Peyer's patch (tissue), 4 donors: ENCODE measurements at regions not wholly inside any gene's neighbourhood (a gene's known extent, or its start where the extent isn't known, plus 50 kb on each side); places are given as distances from the start of the nearest gene placed in this dataset.

Source experiments
- POLR2A ChIP-seq, 2 donors: fragments of 450-650 bp; IDR thresholded peaks; one replicate each; pipeline ENCODE4 v1.5.1; 2017; ENCODE audit warnings: antibody characterized with exemption in 2 of 2, mild to moderate bottlenecking in 2 of 2, moderate library complexity in 2 of 2
- TF ChIP-seq, protein P1 (sequence below), 6 experiments: fragments of 450-650 bp in 4 of 6; fragments of 200-600 bp in 2 of 6; sonication (generic) in 1 of 6; IDR thresholded peaks; one replicate each; pipeline ENCODE4 v1.5.1; 2017 to 2019; ENCODE audit warnings: antibody characterized with exemption in 6 of 6, mild to moderate bottlenecking in 3 of 6, moderate library complexity in 1 of 6

DNA sequence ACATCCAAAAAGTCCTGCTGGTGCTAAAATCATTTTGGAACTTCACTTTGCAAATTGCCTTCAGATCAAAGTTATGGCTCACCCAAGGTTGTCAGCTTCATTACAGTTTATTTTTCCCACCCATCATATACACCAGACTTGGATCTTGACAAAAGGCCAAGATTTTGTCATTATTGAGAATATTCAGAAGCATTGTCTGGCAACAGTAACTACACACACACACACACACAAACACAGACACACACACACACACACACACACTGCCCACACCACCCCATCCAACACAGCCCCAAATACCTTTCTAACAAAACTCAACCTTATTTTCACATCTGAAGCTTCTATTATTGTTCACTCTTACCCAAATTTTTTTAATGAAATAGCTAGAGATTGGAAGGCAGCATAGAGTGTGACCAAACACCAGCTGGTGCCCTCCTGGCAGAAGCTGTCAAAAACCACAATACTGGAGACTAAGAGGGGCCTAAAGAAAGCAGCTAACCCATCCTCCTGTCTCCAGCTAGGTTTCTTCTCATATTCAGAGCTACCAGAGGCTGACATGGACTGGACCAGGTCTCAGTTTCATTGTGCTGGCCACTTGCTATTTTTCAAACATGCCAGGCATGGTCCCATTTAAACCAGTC, 139.1 kb upstream of the ZC3H11B start:
- TF ChIP-seq, protein P1, sequence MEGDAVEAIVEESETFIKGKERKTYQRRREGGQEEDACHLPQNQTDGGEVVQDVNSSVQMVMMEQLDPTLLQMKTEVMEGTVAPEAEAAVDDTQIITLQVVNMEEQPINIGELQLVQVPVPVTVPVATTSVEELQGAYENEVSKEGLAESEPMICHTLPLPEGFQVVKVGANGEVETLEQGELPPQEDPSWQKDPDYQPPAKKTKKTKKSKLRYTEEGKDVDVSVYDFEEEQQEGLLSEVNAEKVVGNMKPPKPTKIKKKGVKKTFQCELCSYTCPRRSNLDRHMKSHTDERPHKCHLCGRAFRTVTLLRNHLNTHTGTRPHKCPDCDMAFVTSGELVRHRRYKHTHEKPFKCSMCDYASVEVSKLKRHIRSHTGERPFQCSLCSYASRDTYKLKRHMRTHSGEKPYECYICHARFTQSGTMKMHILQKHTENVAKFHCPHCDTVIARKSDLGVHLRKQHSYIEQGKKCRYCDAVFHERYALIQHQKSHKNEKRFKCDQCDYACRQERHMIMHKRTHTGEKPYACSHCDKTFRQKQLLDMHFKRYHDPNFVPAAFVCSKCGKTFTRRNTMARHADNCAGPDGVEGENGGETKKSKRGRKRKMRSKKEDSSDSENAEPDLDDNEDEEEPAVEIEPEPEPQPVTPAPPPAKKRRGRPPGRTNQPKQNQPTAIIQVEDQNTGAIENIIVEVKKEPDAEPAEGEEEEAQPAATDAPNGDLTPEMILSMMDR (IDR thresholded peaks at IDR 0.05): no peak
- no peak for TF ChIP-seq POLR2A (IDR thresholded peaks at IDR 0.05)
